ENCODE measurements at regions not wholly inside any gene's neighbourhood (a gene's known extent, or its start where the extent isn't known, plus 50 kb on each side); places are given as distances from the start of the nearest gene placed in this dataset.
"Not testable (repeated sequence)": the region's sequence is repeated elsewhere in the genome, so short reads cannot be mapped to it uniquely, and the experiment has no call there.

GRCh38 chr17:20896153-20896649, 146.6 kb downstream of the USP22 start:
- peak in 1 of 3 donors; percentile 1 for DNase-seq (ENCODE audit: low read depth in 3 of 3, low spot score in 1 of 3)

GRCh38 chr17:20898726-20899125, 144.1 kb downstream of the USP22 start:
- DNase-seq (ENCODE audit: low read depth in 3 of 3, low spot score in 1 of 3), result not testable (repeated sequence)

- not testable (repeated sequence) for DNase-seq (ENCODE audit: low read depth in 3 of 3, low spot score in 1 of 3)
These were observed 140.3 kb downstream of the USP22 start for GRCh38 chr17:20902496-20902895.

- not testable (repeated sequence) for DNase-seq (ENCODE audit: low read depth in 3 of 3, low spot score in 1 of 3)
These were observed 139.3 kb downstream of the USP22 start for GRCh38 chr17:20903549-20903948.

GRCh38 chr17:20908313-20909267, 134.2 kb downstream of the USP22 start:
- peak; percentile 35 to 70 (median 46) for DNase-seq (ENCODE audit: low read depth in 3 of 3, low spot score in 1 of 3)

- no peak for DNase-seq (ENCODE audit: low read depth in 3 of 3, low spot score in 1 of 3)
These were observed 128.2 kb downstream of the USP22 start for GRCh38 chr17:20914658-20915057.

GRCh38 chr17:20916383-20916782, 126.4 kb downstream of the USP22 start:
- DNase-seq (ENCODE audit: low read depth in 3 of 3, low spot score in 1 of 3), result no peak

GRCh38 chr17:20917610-20918306, 125.1 kb downstream of the USP22 start:
- DNase-seq (ENCODE audit: low read depth in 3 of 3, low spot score in 1 of 3), result not testable (repeated sequence)

- DNase-seq (ENCODE audit: low read depth in 3 of 3, low spot score in 1 of 3), result no peak
These were observed 122.6 kb downstream of the USP22 start for GRCh38 chr17:20920095-20920814.

- DNase-seq (ENCODE audit: low read depth in 3 of 3, low spot score in 1 of 3), result no peak
These were observed 122.0 kb downstream of the USP22 start for GRCh38 chr17:20920815-20921199.

- DNase-seq (ENCODE audit: low read depth in 3 of 3, low spot score in 1 of 3), result no peak
These were observed 120.6 kb downstream of the USP22 start for GRCh38 chr17:20922128-20922670.

- no peak for DNase-seq (ENCODE audit: low read depth in 3 of 3, low spot score in 1 of 3)
These were observed 118.5 kb downstream of the USP22 start for GRCh38 chr17:20924306-20924705.

GRCh38 chr17:20925091-20925490, 117.7 kb downstream of the USP22 start:
- DNase-seq (ENCODE audit: low read depth in 3 of 3, low spot score in 1 of 3), result no peak

- no peak for DNase-seq (ENCODE audit: low read depth in 3 of 3, low spot score in 1 of 3)
These were observed 116.9 kb downstream of the USP22 start for GRCh38 chr17:20925954-20926353.

- DNase-seq (ENCODE audit: low read depth in 3 of 3, low spot score in 1 of 3), result no peak
These were observed 116.3 kb downstream of the USP22 start for GRCh38 chr17:20926532-20926931.

GRCh38 chr17:20927308-20927977, 115.4 kb downstream of the USP22 start:
- DNase-seq (ENCODE audit: low read depth in 3 of 3, low spot score in 1 of 3), result no peak

GRCh38 chr17:20929334-20929733, 113.5 kb downstream of the USP22 start:
- no peak for DNase-seq (ENCODE audit: low read depth in 3 of 3, low spot score in 1 of 3)

GRCh38 chr17:20930081-20930760, 112.6 kb downstream of the USP22 start:
- DNase-seq (ENCODE audit: low read depth in 3 of 3, low spot score in 1 of 3), result no peak

GRCh38 chr17:20933040-20933439, 109.8 kb downstream of the USP22 start:
- not testable (repeated sequence) for DNase-seq (ENCODE audit: low read depth in 3 of 3, low spot score in 1 of 3)

- DNase-seq (ENCODE audit: low read depth in 3 of 3, low spot score in 1 of 3), result no peak
These were observed 108.5 kb downstream of the USP22 start for GRCh38 chr17:20934288-20934687.
